Nephron progenitor cell (in vitro differentiated cells): ENCODE measurements at regions not wholly inside any gene's neighbourhood (a gene's known extent, or its start where the extent isn't known, plus 50 kb on each side); places are given as distances from the start of the nearest gene placed in this dataset.

ENCODE experiments used
- DNase-seq: peaks from one replicate; pipeline ENCODE4 v3.0.0; 2021
- H3K27ac Mint-ChIP-seq: 2 replicates; pipeline ENCODE4 v1.8.0; 2021; ENCODE audit warnings: mild to moderate bottlenecking, moderate library complexity, mixed read lengths
- H3K27me3 Mint-ChIP-seq: 2 replicates; pipeline ENCODE4 v1.8.0; 2021; ENCODE audit warnings: mild to moderate bottlenecking, low read depth, mixed read lengths; ENCODE audit not compliant: poor library complexity
- H3K36me3 Mint-ChIP-seq: 2 replicates; pipeline ENCODE4 v1.8.0; 2021; ENCODE audit warnings: low read depth, mixed read lengths
- H3K4me1 Mint-ChIP-seq: 2 replicates; pipeline ENCODE4 v1.8.0; 2021; ENCODE audit warnings: mixed read lengths
- H3K4me3 Mint-ChIP-seq: 2 replicates; pipeline ENCODE4 v1.8.0; 2021; ENCODE audit warnings: mild to moderate bottlenecking, moderate library complexity, mixed read lengths
- H3K9me3 Mint-ChIP-seq: 2 replicates; pipeline ENCODE4 v1.8.0; 2021; ENCODE audit warnings: mild to moderate bottlenecking, moderate library complexity, mixed read lengths
- TF ChIP-seq, protein P1 (sequence below): fragments of 200-600 bp; sonication (generic); IDR thresholded peaks from 2 replicates; pipeline ENCODE4 v1.5.0; 2021; ENCODE audit warnings: antibody characterized with exemption

DNA sequence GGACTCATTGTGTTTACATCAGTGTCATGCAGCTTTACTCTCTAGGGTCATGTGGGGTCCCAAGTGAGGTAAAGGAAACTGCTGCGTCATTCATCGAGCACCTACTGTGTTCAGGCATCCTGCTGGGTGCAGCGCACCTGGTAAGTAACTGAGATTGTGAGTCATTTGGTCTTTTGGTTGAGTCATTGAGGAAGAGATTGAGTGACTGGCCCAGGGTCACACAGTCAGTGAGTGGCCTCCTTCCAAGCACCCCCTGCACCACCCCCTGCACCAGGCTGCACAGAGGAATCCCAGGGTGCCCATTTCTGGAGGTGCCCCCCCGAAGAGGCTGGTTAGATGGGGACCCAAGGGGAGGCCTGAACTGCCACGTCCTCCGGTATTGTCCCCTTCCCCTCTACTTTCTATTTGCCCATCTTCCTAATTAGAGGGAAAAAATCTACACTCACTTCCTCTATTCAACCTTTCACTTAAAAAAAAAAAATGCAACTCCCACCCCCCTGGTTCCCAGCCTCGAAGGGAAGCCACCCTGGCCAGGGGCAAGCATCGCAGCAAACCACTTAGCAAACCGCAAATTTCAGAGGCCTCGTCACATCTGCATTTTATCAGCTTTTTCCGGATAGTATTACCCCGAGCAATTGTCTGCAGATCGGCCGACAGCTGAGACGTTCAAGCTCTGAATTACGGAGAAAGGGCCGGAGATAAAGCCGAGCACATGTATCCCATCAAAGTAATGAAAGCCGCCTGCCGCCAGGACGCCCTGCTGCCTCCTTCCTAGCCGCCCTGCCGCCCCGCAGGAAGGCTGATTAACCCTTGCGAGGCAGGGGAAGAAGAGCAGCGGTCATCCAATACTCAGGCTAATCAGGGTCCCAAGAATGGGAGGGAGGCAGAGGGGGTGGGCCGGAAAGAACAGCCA lies 96.3 kb upstream of the MSX1 start:
- Mint-ChIP-seq H3K4me1 (peaks cover 81% of the 10 kb centered on the region), H3K4me3 (peak overlapping the region; percentile 63), H3K27ac (no peak overlapping the region), H3K9me3 (peaks cover 15% of the 10 kb centered on the region), H3K36me3 (peaks cover 19% of the 10 kb centered on the region), H3K27me3 (peaks cover 13% of the 10 kb centered on the region)
- TF ChIP-seq, protein P1, sequence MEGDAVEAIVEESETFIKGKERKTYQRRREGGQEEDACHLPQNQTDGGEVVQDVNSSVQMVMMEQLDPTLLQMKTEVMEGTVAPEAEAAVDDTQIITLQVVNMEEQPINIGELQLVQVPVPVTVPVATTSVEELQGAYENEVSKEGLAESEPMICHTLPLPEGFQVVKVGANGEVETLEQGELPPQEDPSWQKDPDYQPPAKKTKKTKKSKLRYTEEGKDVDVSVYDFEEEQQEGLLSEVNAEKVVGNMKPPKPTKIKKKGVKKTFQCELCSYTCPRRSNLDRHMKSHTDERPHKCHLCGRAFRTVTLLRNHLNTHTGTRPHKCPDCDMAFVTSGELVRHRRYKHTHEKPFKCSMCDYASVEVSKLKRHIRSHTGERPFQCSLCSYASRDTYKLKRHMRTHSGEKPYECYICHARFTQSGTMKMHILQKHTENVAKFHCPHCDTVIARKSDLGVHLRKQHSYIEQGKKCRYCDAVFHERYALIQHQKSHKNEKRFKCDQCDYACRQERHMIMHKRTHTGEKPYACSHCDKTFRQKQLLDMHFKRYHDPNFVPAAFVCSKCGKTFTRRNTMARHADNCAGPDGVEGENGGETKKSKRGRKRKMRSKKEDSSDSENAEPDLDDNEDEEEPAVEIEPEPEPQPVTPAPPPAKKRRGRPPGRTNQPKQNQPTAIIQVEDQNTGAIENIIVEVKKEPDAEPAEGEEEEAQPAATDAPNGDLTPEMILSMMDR, result no peak
- DNase-seq, result no peak

- H3K27ac Mint-ChIP-seq, result no peak overlapping the region
- DNase-seq, result no peak
- peak overlapping the region; percentile 39 for H3K4me3 Mint-ChIP-seq
- TF ChIP-seq, protein P1, result no peak
- H3K36me3 Mint-ChIP-seq, result peaks cover 17% of the 10 kb centered on the region
- H3K4me1 Mint-ChIP-seq, result peaks cover 90% of the 10 kb centered on the region
- peaks cover 13% of the 10 kb centered on the region for H3K27me3 Mint-ChIP-seq
- H3K9me3 Mint-ChIP-seq, result peaks cover 12% of the 10 kb centered on the region
Measured at GRCh38 chr4:4762300-4762699, 97.2 kb upstream of the MSX1 start.

- H3K4me1 Mint-ChIP-seq, result peaks cover 96% of the 10 kb centered on the region
- TF ChIP-seq, protein P1, result peak; percentile 40
- peaks cover 13% of the 10 kb centered on the region for H3K27me3 Mint-ChIP-seq
- peaks cover 5% of the 10 kb centered on the region for H3K9me3 Mint-ChIP-seq
- peaks cover 10% of the 10 kb centered on the region for H3K36me3 Mint-ChIP-seq
- no peak for DNase-seq
- peak overlapping the region; percentile 46 for H3K4me3 Mint-ChIP-seq
- no peak overlapping the region for H3K27ac Mint-ChIP-seq
Measured at GRCh38 chr4:4761128-4761982, 98.1 kb upstream of the MSX1 start.

DNA sequence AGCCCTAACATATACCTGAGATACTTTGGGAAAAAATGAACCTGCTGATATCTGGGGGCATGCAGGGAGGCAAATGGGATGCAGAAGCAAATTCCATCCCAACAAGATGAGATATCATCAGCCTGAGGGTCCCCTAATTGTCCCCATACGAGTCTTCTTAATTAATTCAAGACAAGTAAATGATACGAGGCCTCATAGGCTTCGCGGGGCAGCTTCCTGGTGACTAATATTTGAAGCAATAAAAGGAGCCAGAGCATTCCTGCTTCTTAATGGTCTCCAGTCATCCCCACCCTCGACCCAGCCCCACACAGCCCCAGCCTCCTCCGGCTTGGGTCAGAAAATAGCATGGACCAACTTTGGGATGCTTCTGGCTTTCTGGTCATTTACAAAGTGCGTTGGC lies 99.6 kb upstream of the MSX1 start:
- TF ChIP-seq, protein P1, result no peak
- no peaks in the 10 kb centered on the region for H3K36me3 Mint-ChIP-seq
- peaks cover 98% of the 10 kb centered on the region for H3K4me1 Mint-ChIP-seq

DNA sequence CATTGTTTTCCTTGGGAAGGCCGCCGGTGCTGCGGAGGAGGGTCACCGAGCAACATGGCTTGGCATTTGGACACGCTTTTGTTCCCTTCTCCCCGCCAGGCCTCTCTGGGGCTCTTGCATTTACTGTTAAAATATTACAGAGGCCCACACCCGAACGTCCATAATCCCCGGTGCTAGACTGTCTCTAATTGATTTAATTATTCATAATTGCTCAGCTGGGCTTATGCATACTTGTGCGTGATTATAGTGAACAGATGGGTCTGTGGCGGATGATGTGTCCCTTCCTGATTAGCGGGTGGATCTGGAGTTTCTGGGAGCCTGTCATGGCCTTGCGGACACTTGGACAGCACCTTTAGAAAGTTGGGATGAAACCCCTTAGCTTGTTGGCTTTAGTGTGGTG lies 100.2 kb upstream of the MSX1 start:
- Mint-ChIP-seq H3K4me3 (no peak overlapping the region), H3K4me1 (peaks cover 100% of the 10 kb centered on the region), H3K27me3 (peaks cover 13% of the 10 kb centered on the region), H3K9me3 (no peaks in the 10 kb centered on the region), H3K36me3 (no peaks in the 10 kb centered on the region), H3K27ac (no peak overlapping the region)
- TF ChIP-seq, protein P1, result no peak
- DNase-seq, result no peak

More for the DNA sequence above, 99.6 kb upstream of the MSX1 start:
- DNase-seq, result no peak
- H3K27me3 Mint-ChIP-seq, result peaks cover 13% of the 10 kb centered on the region
- H3K27ac Mint-ChIP-seq, result no peak overlapping the region
- no peak overlapping the region for H3K4me3 Mint-ChIP-seq
- H3K9me3 Mint-ChIP-seq, result no peaks in the 10 kb centered on the region
